HepG2 (cell line): ENCODE measurements at regions not wholly inside any gene's neighbourhood (a gene's known extent, or its start where the extent isn't known, plus 50 kb on each side); places are given as distances from the start of the nearest gene placed in this dataset.
"Not testable (repeated sequence)": the region's sequence is repeated elsewhere in the genome, so short reads cannot be mapped to it uniquely, and the experiment has no call there.

Experiments
- ATAC-seq: fragments of 200-7000 bp; cut with Tn5 transposase; 3 replicates; pipeline ENCODE4 v1.9.1; 2020; ENCODE audit warnings: mild to moderate bottlenecking, moderate library complexity
- BruUV-seq: library from RNA; stranded (reverse); fragments of 400-500 nt; replicated peaks from 2 replicates; lab custom pipeline; 2021; lab: Mats Ljungman, UMichigan
- CTCF ChIA-PET: fragments of 300-600 bp; formaldehyde crosslinking; extraction: SDS; loops from one replicate; lab custom pipeline; 2021; ENCODE audit warnings: low total read pairs, inconsistent platforms, low intra/inter-chr PET ratio; lab: Yijun Ruan, JAX
- POLR2A ChIA-PET: fragments of 350-600 bp; sonication (Branson Sonifier 250); formaldehyde crosslinking; loops from one replicate; lab custom pipeline; 2020; ENCODE audit warnings: antibody characterized with exemption, inconsistent platforms; lab: Yijun Ruan, JAX
- DNase-seq: peaks from one replicate; pipeline ENCODE4 v3.0.0-alpha.2; 2015; ENCODE audit warnings: low spot score
- FAIRE-seq: peaks from 3 replicates; lab custom pipeline; 2011; peaks lifted over from hg19 to GRCh38; lab: Jason Lieb, UNC
- H2AFZ ChIP-seq: one replicate; pipeline ENCODE4 v1.6.1; 2011; ENCODE audit warnings: low read length, inconsistent platforms
- H3K27ac ChIP-seq: fragments of 300-600 bp; 3 replicates; pipeline ENCODE4 v1.8.0; 2011; ENCODE audit warnings: mixed run types, mild to moderate bottlenecking, mixed read lengths, low read length, inconsistent platforms; ENCODE audit not compliant: insufficient read depth; ENCODE audit errors: extremely low read length
- H3K27me3 ChIP-seq, 2 experiments: fragments of 200-600 bp in 1 of 2; 2 replicates in 1 of 2; 3 replicates in 1 of 2; pipeline versions ENCODE4 v1.6.0 to v1.8.0; 2011; ENCODE audit warnings: low read length in 2 of 2, mild to moderate bottlenecking in 2 of 2, moderate library complexity in 2 of 2, inconsistent platforms in 1 of 2; ENCODE audit not compliant: insufficient read depth in 2 of 2, control insufficient read depth in 1 of 2
- H3K36me3 ChIP-seq, 2 experiments: fragments of 200-600 bp in 1 of 2; replicated peaks in 1 of 2; 2 replicates in 1 of 2; 3 replicates in 1 of 2; pipeline versions ENCODE4 v1.5.1 to v1.8.0; 2011; ENCODE audit warnings: low read length in 2 of 2, inconsistent platforms in 1 of 2; ENCODE audit not compliant: insufficient read depth in 2 of 2, control insufficient read depth in 1 of 2
- H3K4me1 ChIP-seq: 2 replicates; pipeline ENCODE4 v1.5.1; 2012; ENCODE audit warnings: low read length, inconsistent platforms; ENCODE audit not compliant: insufficient read depth
- H3K4me2 ChIP-seq: 2 replicates; pipeline ENCODE4 v1.6.0; 2011; ENCODE audit warnings: low read depth, low read length, inconsistent platforms
- H3K4me3 ChIP-seq, 3 experiments: fragments of 200-600 bp in 1 of 3; sonication (generic), shearing (Covaris generic) in 1 of 3; replicated peaks in 1 of 3; 2 replicates each; pipeline ENCODE4 v1.5.1; 2011 to 2016; ENCODE audit warnings: low read length in 3 of 3, inconsistent platforms in 2 of 3, low read depth in 2 of 3, mild to moderate bottlenecking in 2 of 3, control low read depth in 1 of 3, mixed read lengths in 1 of 3; ENCODE audit not compliant: insufficient read depth in 1 of 3
- H3K79me2 ChIP-seq: one replicate; pipeline ENCODE4 v1.6.1; 2011; ENCODE audit warnings: low read length, inconsistent platforms; ENCODE audit not compliant: insufficient read depth
- H3K9ac ChIP-seq: 2 replicates; pipeline ENCODE4 v1.6.0; 2011; ENCODE audit warnings: mild to moderate bottlenecking, low read depth, low read length, inconsistent platforms; ENCODE audit not compliant: insufficient read depth
- H3K9me3 ChIP-seq: 2 replicates; pipeline ENCODE4 v1.5.1; 2012; ENCODE audit warnings: mild to moderate bottlenecking, low read length
- H4K20me1 ChIP-seq: 2 replicates; pipeline ENCODE4 v1.6.0; 2011; ENCODE audit warnings: inconsistent platforms, mild to moderate bottlenecking, low read length, moderate library complexity; ENCODE audit not compliant: insufficient read depth
- AHR ChIP-seq: IDR thresholded peaks from 2 replicates; pipeline ENCODE4 v1.6.1; 2018; ENCODE audit warnings: missing genetic modification reagents, missing compliant biosample characterization
- CAMTA2 ChIP-seq: sonication (generic); formaldehyde crosslinking; IDR thresholded peaks from 2 replicates; pipeline ENCODE4 v1.4.0; 2020; ENCODE audit warnings: mild to moderate bottlenecking, missing genetic modification reagents, borderline replicate concordance
- CHD2 ChIP-seq: IDR thresholded peaks from 2 replicates; pipeline ENCODE4 v1.6.1; 2011; ENCODE audit warnings: low read depth, low read length, improper control_type of control experiment
- HNF4A ChIP-seq: sonication (generic); formaldehyde crosslinking; IDR thresholded peaks from 2 replicates; pipeline ENCODE4 v1.4.0; 2020; ENCODE audit warnings: missing genetic modification reagents
- MAFF ChIP-seq: IDR thresholded peaks from 2 replicates; pipeline ENCODE4 v1.6.1; 2011; ENCODE audit warnings: low read depth, low read length, improper control_type of control experiment
- MAFK ChIP-seq, 2 experiments: IDR thresholded peaks in 1 of 2; conservative IDR thresholded peaks in 1 of 2; 2 replicates each; pipeline ENCODE4 v1.6.1; 2011; ENCODE audit warnings: improper control_type of control experiment in 2 of 2, low read length in 2 of 2
- ZFP36L1 ChIP-seq: sonication (generic); formaldehyde crosslinking; IDR thresholded peaks from 2 replicates; pipeline ENCODE4 v1.8.0; 2022; ENCODE audit warnings: mild to moderate bottlenecking, missing genetic modification reagents, moderate library complexity
- ZFX ChIP-seq: sonication (generic); formaldehyde crosslinking; IDR thresholded peaks from 2 replicates; pipeline ENCODE4 v1.4.0; 2020; ENCODE audit warnings: mild to moderate bottlenecking, low read depth, missing genetic modification reagents, moderate library complexity
- ZNF652 ChIP-seq: IDR thresholded peaks from 2 replicates; pipeline ENCODE4 v1.6.1; 2016; ENCODE audit warnings: low read depth, borderline replicate concordance
- WGBS: methylation state at CpG from one replicate; pipeline ENCODE4 v1.1.6; 2017; ENCODE audit warnings: low lambda C conversion rate; 5-methylcytosine and 5-hydroxymethylcytosine counted together
- in situ Hi-C: cut with HindIII; loops from 2 replicates; pipeline ENCODE4 v1.10.0; 2017; ENCODE audit warnings: low pct_unique_long_range_greater_than_20kb; ENCODE audit not compliant: extremely low pct_ligation_motif_present
- intact Hi-C: fragments of 100-400 bp; cut with micrococcal nuclease; formaldehyde crosslinking; loops from one replicate; pipeline ENCODE4 v1.10.0; 2022; ENCODE audit not compliant: unreplicated experiment

DNA sequence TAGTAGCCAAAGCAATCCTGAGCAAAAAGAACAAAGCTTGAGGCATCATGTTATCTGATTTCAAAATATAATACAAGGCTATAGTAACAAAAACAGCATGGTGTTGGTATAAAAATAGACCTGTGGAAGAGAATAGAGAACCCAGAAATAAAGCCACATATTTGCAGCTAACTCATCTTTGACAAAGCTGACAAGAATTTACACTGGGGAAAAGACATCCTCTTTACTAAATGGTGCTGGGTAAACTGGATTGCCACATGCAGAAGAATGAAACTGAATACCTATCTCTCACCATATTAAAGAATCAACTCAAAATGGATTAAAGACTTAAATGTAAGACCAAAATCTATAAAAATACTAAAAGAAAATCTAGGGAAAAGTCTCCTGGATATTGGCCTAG, 59.5 kb upstream of the CD55 start:
- Histone ChIP-seq H3K79me2 (no peaks in the 10 kb centered on the region), H3K27ac (no peak overlapping the region), H3K4me3 (no peak overlapping the region), H4K20me1 (no peaks in the 10 kb centered on the region), H3K36me3 (no peaks in the 10 kb centered on the region), H3K27me3 (no peaks in the 10 kb centered on the region), H2AFZ (no peak overlapping the region), H3K9me3 (no peaks in the 10 kb centered on the region), H3K9ac (no peak overlapping the region), H3K4me2 (no peak overlapping the region), H3K4me1 (no peaks in the 10 kb centered on the region)
- TF ChIP-seq CAMTA2 (CRISPR knock-in tag): no peak
- in situ Hi-C loops (loop anchor here (25.0 kb wide), 1 partner anchor 125 kb away; no protein-coding TSS in a partner anchor), intact Hi-C loops (no loop called here)
- ChIA-PET POLR2A (no interaction called here), CTCF (no interaction called here)
- no TSS peak for BruUV-seq
- DNase-seq: no peak
- ATAC-seq: no peak
- no peak for FAIRE-seq

DNA sequence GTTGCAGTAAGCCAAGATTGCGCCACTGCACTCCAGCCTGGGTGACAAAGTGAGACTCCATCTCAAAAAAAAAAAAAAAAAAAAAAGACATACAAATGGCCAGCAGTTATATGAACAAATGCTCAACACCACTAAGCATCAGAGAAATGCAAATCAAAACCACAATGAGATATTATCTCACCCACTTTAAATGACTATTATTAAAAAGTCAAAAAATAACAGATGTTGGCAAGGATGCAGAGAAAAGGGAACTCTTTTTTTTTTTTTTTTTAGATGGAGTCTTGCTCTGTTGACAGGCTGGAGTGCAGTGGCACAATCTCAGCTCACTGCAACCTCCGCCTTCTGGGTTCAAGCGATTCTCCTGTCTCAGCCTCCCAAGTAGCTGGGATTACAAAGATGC, 58.6 kb upstream of the CD55 start:
- H3K27ac ChIP-seq, ATAC-seq, H4K20me1 ChIP-seq, H3K79me2 ChIP-seq, POLR2A ChIA-PET, H3K27me3 ChIP-seq, H3K4me2 ChIP-seq, H3K4me3 ChIP-seq, H2AFZ ChIP-seq, DNase-seq, H3K9me3 ChIP-seq, H3K36me3 ChIP-seq, BruUV-seq, H3K4me1 ChIP-seq, intact Hi-C loops, FAIRE-seq, CTCF ChIA-PET, H3K9ac ChIP-seq: not testable (repeated sequence)
- WGBS: 63% methylated on average over 3 of the region's 3 CpGs
- in situ Hi-C loops: loop anchor here (25.0 kb wide), 1 partner anchor 124 kb away; no protein-coding TSS in a partner anchor

GRCh38 chr1:207264663-207265252, 56.7 kb upstream of the CD55 start:
- Histone ChIP-seq H3K9me3 (no peaks in the 10 kb centered on the region), H2AFZ (no peak overlapping the region), H3K4me2 (no peak overlapping the region), H3K4me3 (no peak overlapping the region), H4K20me1 (no peaks in the 10 kb centered on the region), H3K36me3 (no peaks in the 10 kb centered on the region), H3K27me3 (no peaks in the 10 kb centered on the region), H3K27ac (no peak overlapping the region), H3K9ac (no peak overlapping the region), H3K4me1 (no peaks in the 10 kb centered on the region), H3K79me2 (no peaks in the 10 kb centered on the region)
- ChIA-PET CTCF (no interaction called here), POLR2A (no interaction called here)
- WGBS: 33% methylated on average over 3 of the region's 3 CpGs
- in situ Hi-C loops (loop anchor here (25.0 kb wide), 1 partner anchor 123 kb away; no protein-coding TSS in a partner anchor), intact Hi-C loops (no loop called here)
- TF ChIP-seq HNF4A (CRISPR knock-in tag): peak; percentile 54
- TF ChIP-seq CHD2: 0 out of 2 replicates have a peak, but pooled peaks have one; percentile 26
- no peak for TF ChIP-seq ZFP36L1 (CRISPR knock-in tag)
- peak; percentile 52 to 53 for TF ChIP-seq MAFK (conservative IDR thresholded peaks at IDR 0.05 in 1 of 2, IDR thresholded peaks at IDR 0.05 in 1 of 2; ENCODE audit: low read length in 2 of 2)
- TF ChIP-seq ZFX (CRISPR knock-in tag): no peak
- peak; percentile 23; the same call in 1 of the 2 replicates for TF ChIP-seq ZNF652 (CRISPR knock-in tag)
- 0 out of 2 replicates have a peak, but pooled peaks have one; percentile 19 for TF ChIP-seq MAFF
- TF ChIP-seq AHR (CRISPR knock-in tag): no peak
- ATAC-seq (no peak), FAIRE-seq (no peak), DNase-seq (no peak)
- no TSS peak for BruUV-seq
